ENCODE measurements at regions not wholly inside any gene's neighbourhood (a gene's known extent, or its start where the extent isn't known, plus 50 kb on each side); places are given as distances from the start of the nearest gene placed in this dataset.
A peak's percentile ranks its signal among the peaks of the same experiment; 100 is the strongest.

DNA sequence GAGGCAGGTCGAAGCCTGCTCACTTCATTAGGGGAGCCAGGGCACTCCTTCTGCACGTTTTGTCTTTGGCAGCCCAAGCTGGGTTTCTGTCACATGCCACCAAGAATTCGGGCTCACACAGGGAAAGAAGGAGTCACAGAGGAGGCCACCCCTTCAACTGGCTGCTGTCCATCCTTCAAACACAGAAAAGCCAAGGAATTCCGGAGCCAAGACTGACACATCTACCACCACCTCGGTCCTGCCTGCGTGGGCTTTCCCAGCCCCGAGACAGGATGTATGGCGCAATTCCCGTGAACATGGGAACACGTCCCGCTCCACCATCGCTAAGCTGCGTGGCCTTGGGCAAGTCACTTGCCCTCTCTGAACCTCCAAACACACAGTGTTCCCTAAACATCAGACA is 70.4 kb downstream of the NCOR2 start:
- TF ChIP-seq, protein P1, sequence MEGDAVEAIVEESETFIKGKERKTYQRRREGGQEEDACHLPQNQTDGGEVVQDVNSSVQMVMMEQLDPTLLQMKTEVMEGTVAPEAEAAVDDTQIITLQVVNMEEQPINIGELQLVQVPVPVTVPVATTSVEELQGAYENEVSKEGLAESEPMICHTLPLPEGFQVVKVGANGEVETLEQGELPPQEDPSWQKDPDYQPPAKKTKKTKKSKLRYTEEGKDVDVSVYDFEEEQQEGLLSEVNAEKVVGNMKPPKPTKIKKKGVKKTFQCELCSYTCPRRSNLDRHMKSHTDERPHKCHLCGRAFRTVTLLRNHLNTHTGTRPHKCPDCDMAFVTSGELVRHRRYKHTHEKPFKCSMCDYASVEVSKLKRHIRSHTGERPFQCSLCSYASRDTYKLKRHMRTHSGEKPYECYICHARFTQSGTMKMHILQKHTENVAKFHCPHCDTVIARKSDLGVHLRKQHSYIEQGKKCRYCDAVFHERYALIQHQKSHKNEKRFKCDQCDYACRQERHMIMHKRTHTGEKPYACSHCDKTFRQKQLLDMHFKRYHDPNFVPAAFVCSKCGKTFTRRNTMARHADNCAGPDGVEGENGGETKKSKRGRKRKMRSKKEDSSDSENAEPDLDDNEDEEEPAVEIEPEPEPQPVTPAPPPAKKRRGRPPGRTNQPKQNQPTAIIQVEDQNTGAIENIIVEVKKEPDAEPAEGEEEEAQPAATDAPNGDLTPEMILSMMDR (conservative IDR thresholded peaks at IDR 0.05): no peak
- no peak overlapping the region for H3K4me3 Mint-ChIP-seq
- peak overlapping the region; percentile 78 for H3K27ac Mint-ChIP-seq (ENCODE audit: unreplicated experiment)
- no peaks in the 10 kb centered on the region for H3K27me3 Mint-ChIP-seq (ENCODE audit: low read depth)
- no peaks in the 10 kb centered on the region for H3K9me3 Mint-ChIP-seq
- H3K4me1 Mint-ChIP-seq: peaks cover 52% of the 10 kb centered on the region
- H3K36me3 Mint-ChIP-seq (ENCODE audit: low read depth): no peaks in the 10 kb centered on the region
- no peak for DNase-seq (ENCODE audit: low read depth, low spot score)

DNA sequence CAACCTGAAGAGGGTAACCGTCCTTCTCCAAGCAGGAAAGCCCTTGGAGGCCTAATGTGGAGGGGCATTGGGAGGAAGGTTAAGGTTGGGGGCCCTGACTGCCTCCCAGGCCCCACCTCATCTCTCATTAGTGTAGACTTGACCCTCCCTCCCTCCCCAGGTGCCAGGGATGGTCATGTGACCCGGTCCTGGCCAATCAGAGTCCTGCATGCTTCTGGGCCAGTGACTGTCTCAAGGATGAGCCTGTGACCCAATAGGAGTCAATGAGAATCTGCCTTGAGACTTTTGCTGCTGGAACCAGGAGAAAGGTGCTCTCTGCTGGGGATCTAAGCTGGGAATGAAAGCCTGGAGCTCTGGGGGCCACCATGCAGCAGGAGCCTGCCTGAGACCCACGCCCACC is 70.8 kb downstream of the NCOR2 start:
- Mint-ChIP-seq H3K4me1 (peaks cover 52% of the 10 kb centered on the region), H3K27me3 (ENCODE audit: low read depth) (no peaks in the 10 kb centered on the region), H3K36me3 (ENCODE audit: low read depth) (no peaks in the 10 kb centered on the region), H3K27ac (ENCODE audit: unreplicated experiment) (peak overlapping the region; percentile 78), H3K9me3 (no peaks in the 10 kb centered on the region), H3K4me3 (no peak overlapping the region)
- no peak for DNase-seq (ENCODE audit: low read depth, low spot score)
- TF ChIP-seq, protein P1 (conservative IDR thresholded peaks at IDR 0.05): no peak

DNA sequence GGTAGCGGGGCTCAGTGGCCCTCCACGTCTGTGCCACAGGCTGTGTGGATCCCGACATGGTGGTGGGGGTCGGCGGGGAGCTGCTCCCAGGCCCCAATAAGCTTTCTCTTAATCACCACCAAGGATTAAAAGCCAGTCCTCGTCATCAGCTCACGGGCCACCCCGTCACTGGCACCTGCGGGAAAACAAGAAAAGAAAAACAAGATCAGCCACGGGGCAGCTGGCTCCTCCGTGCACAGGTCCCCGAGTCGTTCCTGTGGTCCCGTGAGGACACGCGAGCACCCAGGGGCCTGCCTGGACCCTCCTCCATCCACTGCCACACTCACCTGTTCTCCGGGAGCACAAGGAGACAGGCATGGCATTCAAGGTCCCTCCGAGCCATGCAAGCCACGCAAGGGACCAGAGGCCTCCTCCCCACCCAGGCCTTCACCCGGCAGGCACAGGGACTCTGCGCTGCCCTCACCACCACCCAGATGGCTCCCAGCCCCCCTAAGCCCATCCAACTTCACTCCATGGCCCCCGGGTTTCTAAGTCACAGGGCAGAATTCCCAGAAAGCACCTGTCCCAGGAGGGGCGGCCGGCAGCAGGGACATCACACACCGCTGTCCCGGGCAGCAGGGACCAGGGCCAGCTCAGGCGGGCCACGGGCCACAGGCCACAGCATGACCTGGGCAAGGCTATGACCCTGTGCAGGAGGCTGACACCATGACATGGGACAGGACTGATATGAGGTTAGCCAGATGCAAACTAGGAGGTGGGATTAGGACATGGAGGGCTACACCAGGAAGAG is 72.0 kb downstream of the NCOR2 start:
- Mint-ChIP-seq H3K27me3 (ENCODE audit: low read depth) (no peaks in the 10 kb centered on the region), H3K4me3 (no peak overlapping the region), H3K27ac (ENCODE audit: unreplicated experiment) (no peak overlapping the region), H3K36me3 (ENCODE audit: low read depth) (no peaks in the 10 kb centered on the region), H3K4me1 (peaks cover 46% of the 10 kb centered on the region), H3K9me3 (no peaks in the 10 kb centered on the region)
- TF ChIP-seq, protein P1 (conservative IDR thresholded peaks at IDR 0.05): no peak
- no peak for DNase-seq (ENCODE audit: low read depth, low spot score)

DNA sequence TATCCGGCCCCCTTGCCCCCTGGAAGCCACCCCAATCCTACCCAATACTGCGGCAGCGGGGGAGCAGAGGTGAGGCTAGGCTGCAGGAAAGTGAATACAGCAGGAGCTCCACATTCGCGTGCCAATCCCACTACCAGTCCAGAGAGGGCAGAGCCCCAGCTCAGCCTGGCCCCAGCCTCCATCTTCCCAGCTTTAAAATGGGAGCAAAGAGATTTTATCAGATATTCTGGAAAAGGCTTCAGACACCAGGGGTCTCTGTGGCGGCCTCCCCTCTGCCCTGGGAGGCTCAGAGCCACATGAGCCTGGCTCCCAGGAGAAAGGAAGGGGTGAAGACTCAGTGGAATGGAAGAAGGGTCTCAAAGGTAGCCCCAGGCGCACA is 72.7 kb downstream of the NCOR2 start:
- no peaks in the 10 kb centered on the region for H3K36me3 Mint-ChIP-seq (ENCODE audit: low read depth)
- no peak overlapping the region for H3K4me3 Mint-ChIP-seq
- H3K27me3 Mint-ChIP-seq (ENCODE audit: low read depth): no peaks in the 10 kb centered on the region
- no peak for DNase-seq (ENCODE audit: low read depth, low spot score)
- peaks cover 45% of the 10 kb centered on the region for H3K4me1 Mint-ChIP-seq
- TF ChIP-seq, protein P1 (conservative IDR thresholded peaks at IDR 0.05): no peak
- no peaks in the 10 kb centered on the region for H3K9me3 Mint-ChIP-seq
- no peak overlapping the region for H3K27ac Mint-ChIP-seq (ENCODE audit: unreplicated experiment)

DNA sequence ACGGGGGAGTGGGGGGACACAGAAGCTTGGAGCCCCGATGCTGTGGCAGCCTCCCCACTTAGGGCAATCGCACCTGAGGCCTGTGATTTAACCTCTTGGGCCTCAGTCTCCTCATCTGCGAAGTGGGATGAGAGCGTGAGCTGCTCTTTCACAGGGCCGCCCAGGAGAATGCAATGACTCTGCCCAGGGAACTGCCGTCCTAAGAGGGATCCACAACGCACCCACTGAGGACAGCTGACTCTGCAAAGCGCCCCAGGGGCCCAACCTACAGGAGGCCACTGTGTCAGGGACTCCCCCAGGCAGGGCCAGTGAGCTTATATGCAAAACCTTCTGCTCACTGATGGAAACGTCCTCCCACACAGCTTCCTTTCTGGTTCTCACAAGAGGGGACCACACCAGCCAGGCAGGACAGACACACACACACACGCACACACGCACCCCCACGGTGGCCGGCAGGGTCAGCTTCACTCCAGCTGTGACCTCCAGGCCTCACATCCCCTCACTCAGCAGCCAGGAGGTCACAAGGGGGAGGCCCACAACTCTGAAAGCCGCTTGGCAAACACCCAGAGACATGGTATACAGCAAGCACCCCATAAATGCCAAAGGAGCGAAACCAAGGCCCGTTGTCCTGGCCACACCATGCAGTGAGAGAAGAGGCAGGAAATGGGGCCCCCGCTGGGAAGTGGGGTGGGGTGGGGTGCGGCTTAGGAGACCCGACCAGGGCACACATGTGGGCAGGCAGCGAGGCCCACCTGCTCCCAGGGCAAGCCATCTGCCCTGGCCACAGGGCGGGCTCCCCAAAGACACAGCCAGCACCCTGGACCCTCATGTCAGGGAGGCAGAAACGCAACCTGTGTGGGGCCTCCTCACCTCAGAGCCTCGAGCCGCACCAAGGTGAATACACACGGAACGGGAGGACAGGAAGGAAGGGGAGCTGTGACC is 73.3 kb downstream of the NCOR2 start:
- Mint-ChIP-seq H3K4me1 (peaks cover 39% of the 10 kb centered on the region), H3K9me3 (no peaks in the 10 kb centered on the region), H3K27me3 (ENCODE audit: low read depth) (no peaks in the 10 kb centered on the region), H3K27ac (ENCODE audit: unreplicated experiment) (peak overlapping the region; percentile 13), H3K36me3 (ENCODE audit: low read depth) (no peaks in the 10 kb centered on the region), H3K4me3 (no peak overlapping the region)
- TF ChIP-seq, protein P1 (conservative IDR thresholded peaks at IDR 0.05): no peak
- DNase-seq (ENCODE audit: low read depth, low spot score): no peak

Measured in neural crest cell (in vitro differentiated cells).